Kidney (tissue), 13 donors: ENCODE measurements at regions not wholly inside any gene's neighbourhood (a gene's known extent, or its start where the extent isn't known, plus 50 kb on each side); places are given as distances from the start of the nearest gene placed in this dataset.

Experiments used
- DNase-seq, 5 donors: peaks; one replicate each; pipeline ENCODE4 v3.0.0-alpha.2; 2013 to 2020
- FAIRE-seq: peaks from 2 replicates; lab custom pipeline; 2012; peaks lifted over from hg19 to GRCh38; lab: Jason Lieb, UNC
- H3K27ac ChIP-seq, 2 donors: one replicate each; pipeline ENCODE4 v1.7.0; 2013; ENCODE audit warnings: low read depth in 2 of 2, low read length in 2 of 2, inconsistent platforms in 1 of 2
- H3K27me3 ChIP-seq: one replicate; pipeline ENCODE4 v1.7.1; 2013; ENCODE audit warnings: low read length, inconsistent platforms; ENCODE audit not compliant: control insufficient read depth, insufficient read depth
- H3K36me3 ChIP-seq, 3 donors: one replicate each; pipeline versions ENCODE4 v1.7.0 to v1.7.1; 2013; ENCODE audit warnings: low read length in 3 of 3, control low read depth in 1 of 3, inconsistent platforms in 1 of 3; ENCODE audit not compliant: insufficient read depth in 3 of 3, control insufficient read depth in 2 of 3
- H3K4me1 ChIP-seq, 3 donors: one replicate each; pipeline versions ENCODE4 v1.7.0 to v1.7.1; 2013; ENCODE audit warnings: low read length in 3 of 3, inconsistent platforms in 1 of 3, low read depth in 1 of 3; ENCODE audit not compliant: control insufficient read depth in 2 of 3, insufficient read depth in 2 of 3
- H3K4me3 ChIP-seq, 3 donors: one replicate each; pipeline versions ENCODE4 v1.7.0 to v1.8.1; 2013; ENCODE audit warnings: low read length in 3 of 3, control low read depth in 1 of 3, inconsistent platforms in 1 of 3
- H3K9ac ChIP-seq, 3 donors: one replicate each; pipeline versions ENCODE4 v1.7.0 to v1.7.1; 2013; ENCODE audit warnings: low read length in 3 of 3, control low read depth in 1 of 3, inconsistent platforms in 1 of 3
- H3K9me3 ChIP-seq, 3 donors: one replicate each; pipeline versions ENCODE4 v1.7.0 to v1.7.1; 2013; ENCODE audit warnings: low read length in 3 of 3, control low read depth in 1 of 3, inconsistent platforms in 1 of 3; ENCODE audit not compliant: control insufficient read depth in 2 of 3, insufficient read depth in 1 of 3
- CTCF ChIP-seq: IDR thresholded peaks from 3 replicates; pipeline ENCODE4 v1.5.1; 2012; ENCODE audit warnings: mild to moderate bottlenecking, moderate library complexity, borderline replicate concordance; ENCODE audit not compliant: insufficient read depth; ENCODE audit errors: extremely low read depth
- intact Hi-C: fragments of 100-400 bp; cut with DNase I; formaldehyde crosslinking; loops from one replicate; pipeline ENCODE4 v1.11.1; 2022
- donor health status: control.
- donor health status: control.
- donor health status: control.
- donor health status: control.
- donor health status: control.
- donor health status: DM: yes; HTN: yes; CAD: no.
- donor health status: Normal renal cell carcinoma (clear cell type).

DNA sequence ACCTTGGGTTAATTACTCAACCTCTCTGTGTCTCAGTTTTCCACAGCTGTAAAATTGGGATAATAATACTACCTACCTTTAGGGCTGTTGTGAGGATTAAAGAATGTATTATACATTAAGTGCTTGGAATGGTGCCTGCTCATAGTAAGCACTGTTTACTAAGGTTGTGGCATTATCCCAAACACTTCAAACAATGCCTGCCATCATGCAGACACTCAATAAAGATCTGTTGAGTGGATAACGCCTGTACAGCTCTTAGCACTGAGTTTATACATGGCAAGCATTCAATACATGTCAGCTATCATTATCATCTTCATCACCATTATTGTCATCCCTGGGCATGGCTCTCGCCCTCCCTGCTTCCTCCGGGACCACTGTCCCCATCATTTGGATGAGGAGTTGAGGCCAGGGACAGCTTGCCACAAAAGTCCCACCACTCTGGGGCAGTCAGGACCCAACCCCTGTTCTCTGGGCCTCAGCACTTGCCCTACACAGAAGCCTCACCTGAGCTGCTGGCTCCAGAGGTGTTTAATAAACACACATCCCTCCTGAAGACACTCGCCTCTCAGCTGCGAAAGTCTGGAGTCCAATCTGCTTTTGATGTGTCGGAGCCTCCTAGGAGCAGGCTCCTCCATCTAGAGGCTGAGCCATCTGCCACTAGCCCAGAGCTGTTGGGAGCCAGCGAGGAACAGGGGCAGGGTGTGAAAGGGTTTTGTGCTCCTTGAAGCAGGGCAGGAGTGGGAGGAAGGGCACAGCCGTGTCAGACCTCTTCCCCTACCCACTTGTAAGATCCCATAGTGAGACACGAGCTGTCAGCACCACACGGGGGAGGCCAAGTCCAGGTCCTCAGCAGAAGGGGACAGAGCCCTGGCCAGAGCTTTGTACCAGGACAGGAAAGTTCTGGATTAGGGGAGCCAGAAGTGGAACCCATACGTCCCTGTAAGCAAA, 80.9 kb upstream of the ZC3H12A start:
- H3K27me3 ChIP-seq, result no peaks in the 10 kb centered on the region
- no peak overlapping the region for H3K9ac ChIP-seq
- no peaks in the 10 kb centered on the region for H3K36me3 ChIP-seq
- no peak overlapping the region for H3K4me3 ChIP-seq
- FAIRE-seq (no peak), DNase-seq (no peak)
- intact Hi-C loops, result no loop called here
- TF ChIP-seq CTCF, result no peak
- no peaks in the 10 kb centered on the region for H3K4me1 ChIP-seq
- no peak overlapping the region for H3K27ac ChIP-seq
- no peaks in the 10 kb centered on the region for H3K9me3 ChIP-seq

DNA sequence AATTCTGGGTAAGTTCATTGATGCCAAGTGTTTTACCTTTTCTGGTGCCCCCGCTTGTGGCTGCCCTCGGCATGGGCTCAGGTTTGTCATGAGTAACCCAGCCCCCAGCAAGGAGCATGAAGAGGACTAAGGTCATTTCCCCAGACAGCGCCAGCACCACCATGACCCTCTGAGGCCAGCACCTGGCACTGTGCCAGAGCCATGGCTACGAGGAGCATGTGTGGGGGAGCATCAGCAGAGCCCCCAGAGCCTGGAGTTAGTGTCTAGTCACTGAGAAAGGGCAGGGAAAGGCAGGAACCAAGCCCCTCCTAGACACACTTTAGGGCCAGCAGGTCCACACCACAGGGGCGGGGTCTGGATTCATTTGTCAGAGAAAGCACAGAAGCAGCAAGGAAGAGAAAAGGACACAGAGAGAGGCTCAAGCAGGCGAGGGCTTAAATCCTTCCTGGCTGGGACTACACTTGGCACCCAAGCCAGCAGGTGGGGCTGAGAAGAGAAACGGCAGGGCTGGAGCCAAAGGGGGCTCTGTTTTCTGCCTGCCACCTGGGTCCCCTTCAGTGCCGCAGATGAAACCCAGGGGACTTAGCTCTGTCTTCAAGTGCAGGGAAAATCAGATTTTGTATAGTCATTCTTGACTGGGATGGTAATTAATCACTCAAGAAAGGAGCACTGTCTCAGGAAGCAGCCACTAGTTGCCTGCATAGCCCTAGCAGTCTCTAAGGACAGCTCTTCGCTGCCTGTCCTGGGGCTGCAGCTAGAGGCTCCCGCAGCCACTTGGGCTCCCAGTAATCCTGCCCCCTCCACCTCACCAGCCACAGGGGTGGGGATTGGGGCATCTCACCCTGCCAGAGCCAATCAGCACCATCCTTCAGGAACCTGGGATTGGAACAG, 79.6 kb upstream of the ZC3H12A start:
- H3K27ac ChIP-seq, result no peak overlapping the region
- H3K4me3 ChIP-seq, result no peak overlapping the region
- no peaks in the 10 kb centered on the region for H3K4me1 ChIP-seq
- H3K27me3 ChIP-seq, result no peaks in the 10 kb centered on the region
- DNase-seq (no peak), FAIRE-seq (no peak)
- no peak overlapping the region for H3K9ac ChIP-seq
- TF ChIP-seq CTCF, result no peak
- no peaks in the 10 kb centered on the region for H3K9me3 ChIP-seq
- intact Hi-C loops, result no loop called here
- H3K36me3 ChIP-seq, result no peaks in the 10 kb centered on the region

DNA sequence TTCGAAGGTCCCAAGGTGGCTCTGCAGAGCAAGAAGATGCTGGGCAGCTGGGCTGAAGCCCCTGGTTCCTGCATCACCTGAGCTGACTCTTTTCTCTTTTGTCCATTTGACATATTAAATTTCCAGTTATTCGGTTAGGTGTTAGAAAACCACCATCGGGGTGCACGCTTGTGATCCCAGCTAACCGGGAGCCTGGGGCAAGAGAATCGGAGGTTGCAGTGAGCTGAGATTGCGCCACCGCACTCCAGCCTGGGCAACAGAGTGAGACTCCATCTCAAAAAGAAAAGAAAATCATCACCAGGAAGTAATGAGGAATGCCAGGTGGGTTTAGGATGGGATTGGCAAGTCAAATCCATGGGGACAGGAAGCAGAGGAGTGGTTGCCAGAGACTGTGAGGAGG, 76.3 kb upstream of the ZC3H12A start:
- Histone ChIP-seq H3K36me3 (no peaks in the 10 kb centered on the region), H3K27me3 (no peaks in the 10 kb centered on the region), H3K9ac (no peak overlapping the region), H3K27ac (no peak overlapping the region), H3K4me1 (no peaks in the 10 kb centered on the region), H3K4me3 (no peak overlapping the region), H3K9me3 (no peaks in the 10 kb centered on the region)
- no peak for FAIRE-seq
- intact Hi-C loops, result no loop called here
- TF ChIP-seq CTCF, result no peak
- no peak for DNase-seq
